A673 (cell line): ENCODE measurements at regions not wholly inside any gene's neighbourhood (a gene's known extent, or its start where the extent isn't known, plus 50 kb on each side); places are given as distances from the start of the nearest gene placed in this dataset.
"Not testable (repeated sequence)": the region's sequence is repeated elsewhere in the genome, so short reads cannot be mapped to it uniquely, and the experiment has no call there.

Source experiments
- EZH2 ChIP-seq: fragments of 200-600 bp; sonication (generic); IDR thresholded peaks from 2 replicates; pipeline ENCODE4 v1.6.1; 2017; ENCODE audit warnings: borderline replicate concordance, low read depth, mild to moderate bottlenecking, mixed read lengths, antibody characterized with exemption, low read length; ENCODE audit not compliant: poor library complexity, severe bottlenecking
- TF ChIP-seq, protein P1 (sequence below): fragments of 300-800, 200-600 bp; sonication (generic); conservative IDR thresholded peaks from 2 replicates; pipeline ENCODE4 v1.5.1; 2017; ENCODE audit warnings: low read depth, mild to moderate bottlenecking, antibody characterized with exemption, low read length, moderate library complexity, mixed read lengths

DNA sequence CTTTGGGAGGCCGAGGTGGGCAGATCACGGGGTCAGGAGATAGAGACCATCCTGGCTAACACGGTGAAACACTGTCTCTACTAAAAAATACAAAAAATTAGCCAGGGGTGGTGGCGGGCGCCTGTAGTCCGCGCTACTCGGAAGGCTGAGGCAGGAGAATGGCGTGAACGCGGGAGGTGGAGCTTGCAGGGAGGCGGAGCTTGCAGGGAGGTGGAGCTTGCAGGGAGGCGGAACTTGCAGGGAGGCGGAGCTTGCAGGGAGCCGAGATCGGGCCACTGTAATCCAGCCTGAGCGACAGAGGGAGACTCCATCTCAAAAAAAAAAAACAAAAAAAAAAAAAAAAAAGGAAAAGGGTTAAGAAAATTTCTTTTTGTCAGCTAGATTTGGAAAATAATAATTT is 842.8 kb upstream of the COBL start:
- TF ChIP-seq, protein P1, sequence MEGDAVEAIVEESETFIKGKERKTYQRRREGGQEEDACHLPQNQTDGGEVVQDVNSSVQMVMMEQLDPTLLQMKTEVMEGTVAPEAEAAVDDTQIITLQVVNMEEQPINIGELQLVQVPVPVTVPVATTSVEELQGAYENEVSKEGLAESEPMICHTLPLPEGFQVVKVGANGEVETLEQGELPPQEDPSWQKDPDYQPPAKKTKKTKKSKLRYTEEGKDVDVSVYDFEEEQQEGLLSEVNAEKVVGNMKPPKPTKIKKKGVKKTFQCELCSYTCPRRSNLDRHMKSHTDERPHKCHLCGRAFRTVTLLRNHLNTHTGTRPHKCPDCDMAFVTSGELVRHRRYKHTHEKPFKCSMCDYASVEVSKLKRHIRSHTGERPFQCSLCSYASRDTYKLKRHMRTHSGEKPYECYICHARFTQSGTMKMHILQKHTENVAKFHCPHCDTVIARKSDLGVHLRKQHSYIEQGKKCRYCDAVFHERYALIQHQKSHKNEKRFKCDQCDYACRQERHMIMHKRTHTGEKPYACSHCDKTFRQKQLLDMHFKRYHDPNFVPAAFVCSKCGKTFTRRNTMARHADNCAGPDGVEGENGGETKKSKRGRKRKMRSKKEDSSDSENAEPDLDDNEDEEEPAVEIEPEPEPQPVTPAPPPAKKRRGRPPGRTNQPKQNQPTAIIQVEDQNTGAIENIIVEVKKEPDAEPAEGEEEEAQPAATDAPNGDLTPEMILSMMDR, result not testable (repeated sequence)
- TF ChIP-seq EZH2, result not testable (repeated sequence)
